Thyroid gland (tissue), 4 donors: ENCODE measurements at regions not wholly inside any gene's neighbourhood (a gene's known extent, or its start where the extent isn't known, plus 50 kb on each side); places are given as distances from the start of the nearest gene placed in this dataset.

ENCODE experiments used
- POLR2A ChIP-seq, 2 donors: fragments of 450-650 bp; IDR thresholded peaks; one replicate each; pipeline ENCODE4 v1.6.1; 2017; ENCODE audit warnings: antibody characterized with exemption in 2 of 2, mild to moderate bottlenecking in 2 of 2, moderate library complexity in 1 of 2
- TF ChIP-seq, protein P1 (sequence below), 6 experiments: fragments of 200-600 bp in 3 of 6; fragments of 450-650 bp in 3 of 6; sonication (generic) in 3 of 6; IDR thresholded peaks; one replicate each; pipeline ENCODE4 v1.5.1; 2016 to 2019; ENCODE audit warnings: antibody characterized with exemption in 6 of 6, mild to moderate bottlenecking in 2 of 6, inconsistent platforms in 1 of 6, moderate library complexity in 1 of 6

DNA sequence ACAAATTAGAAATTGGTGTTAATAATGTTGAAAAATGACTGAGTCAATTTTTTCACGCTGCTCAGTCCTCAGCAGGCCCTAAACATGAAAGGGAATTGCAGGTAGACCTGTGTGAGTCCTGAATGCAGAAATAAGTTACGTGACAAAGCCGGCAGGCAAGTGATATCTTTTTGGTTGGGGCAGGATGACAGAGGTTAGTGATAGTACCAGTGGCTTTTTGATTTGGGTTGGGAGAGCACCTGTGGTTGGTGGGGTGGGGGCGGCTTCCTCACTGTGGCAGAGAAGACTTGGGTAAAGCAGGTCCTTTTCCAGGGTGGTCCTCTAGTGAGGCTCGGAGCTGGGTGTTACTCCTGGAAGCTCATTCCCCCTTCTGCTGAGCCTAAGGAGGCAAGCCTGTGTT lies 164.7 kb downstream of the TMEM167A start:
- TF ChIP-seq, protein P1, sequence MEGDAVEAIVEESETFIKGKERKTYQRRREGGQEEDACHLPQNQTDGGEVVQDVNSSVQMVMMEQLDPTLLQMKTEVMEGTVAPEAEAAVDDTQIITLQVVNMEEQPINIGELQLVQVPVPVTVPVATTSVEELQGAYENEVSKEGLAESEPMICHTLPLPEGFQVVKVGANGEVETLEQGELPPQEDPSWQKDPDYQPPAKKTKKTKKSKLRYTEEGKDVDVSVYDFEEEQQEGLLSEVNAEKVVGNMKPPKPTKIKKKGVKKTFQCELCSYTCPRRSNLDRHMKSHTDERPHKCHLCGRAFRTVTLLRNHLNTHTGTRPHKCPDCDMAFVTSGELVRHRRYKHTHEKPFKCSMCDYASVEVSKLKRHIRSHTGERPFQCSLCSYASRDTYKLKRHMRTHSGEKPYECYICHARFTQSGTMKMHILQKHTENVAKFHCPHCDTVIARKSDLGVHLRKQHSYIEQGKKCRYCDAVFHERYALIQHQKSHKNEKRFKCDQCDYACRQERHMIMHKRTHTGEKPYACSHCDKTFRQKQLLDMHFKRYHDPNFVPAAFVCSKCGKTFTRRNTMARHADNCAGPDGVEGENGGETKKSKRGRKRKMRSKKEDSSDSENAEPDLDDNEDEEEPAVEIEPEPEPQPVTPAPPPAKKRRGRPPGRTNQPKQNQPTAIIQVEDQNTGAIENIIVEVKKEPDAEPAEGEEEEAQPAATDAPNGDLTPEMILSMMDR (IDR thresholded peaks at IDR 0.05), result no peak
- no peak for TF ChIP-seq POLR2A (IDR thresholded peaks at IDR 0.05)
